Thoracic aorta (tissue), 2 donors: ENCODE measurements at regions not wholly inside any gene's neighbourhood (a gene's known extent, or its start where the extent isn't known, plus 50 kb on each side); places are given as distances from the start of the nearest gene placed in this dataset.

Experiments used
- ATAC-seq: fragments of 150-250 bp; one replicate; pipeline ENCODE4 v1.8.0; 2017; ENCODE audit warnings: low read depth; ENCODE audit not compliant: insufficient number of reproducible peaks, low FRiP score
- DNase-seq: peaks from one replicate; pipeline ENCODE4 v3.0.0-alpha.2; 2020; ENCODE audit warnings: low spot score
- H3K27ac ChIP-seq, 2 donors: fragments of 200-600 bp; sonication (generic); 1 replicate in 1 of 2; 2 replicates in 1 of 2; pipeline ENCODE4 v1.5.1; 2016; ENCODE audit warnings: mild to moderate bottlenecking in 2 of 2, moderate library complexity in 2 of 2
- H3K27me3 ChIP-seq: fragments of 200-600 bp; sonication (generic); replicated peaks from 2 replicates; pipeline ENCODE4 v1.6.0; 2016; ENCODE audit warnings: mild to moderate bottlenecking; ENCODE audit not compliant: insufficient read depth
- H3K36me3 ChIP-seq: fragments of 200-600 bp; sonication (generic); one replicate; pipeline ENCODE4 v1.5.1; 2016
- H3K4me1 ChIP-seq, 2 donors: fragments of 200-600 bp; sonication (generic); 1 replicate in 1 of 2; 2 replicates in 1 of 2; pipeline versions ENCODE4 v1.5.1 to v1.6.0; 2016; ENCODE audit warnings: low read depth in 2 of 2, mild to moderate bottlenecking in 1 of 2; ENCODE audit not compliant: control insufficient read depth in 1 of 2
- H3K4me3 ChIP-seq: fragments of 200-600 bp; sonication (generic); 2 replicates; pipeline ENCODE4 v1.5.1; 2016; ENCODE audit warnings: mild to moderate bottlenecking
- H3K9me3 ChIP-seq: fragments of 200-600 bp; sonication (generic); 2 replicates; pipeline ENCODE4 v1.5.1; 2016
- TF ChIP-seq, protein P1 (sequence below): fragments of 200-600 bp; sonication (generic); IDR thresholded peaks from one replicate; pipeline ENCODE4 v1.5.1; 2019; ENCODE audit warnings: antibody characterized with exemption

DNA sequence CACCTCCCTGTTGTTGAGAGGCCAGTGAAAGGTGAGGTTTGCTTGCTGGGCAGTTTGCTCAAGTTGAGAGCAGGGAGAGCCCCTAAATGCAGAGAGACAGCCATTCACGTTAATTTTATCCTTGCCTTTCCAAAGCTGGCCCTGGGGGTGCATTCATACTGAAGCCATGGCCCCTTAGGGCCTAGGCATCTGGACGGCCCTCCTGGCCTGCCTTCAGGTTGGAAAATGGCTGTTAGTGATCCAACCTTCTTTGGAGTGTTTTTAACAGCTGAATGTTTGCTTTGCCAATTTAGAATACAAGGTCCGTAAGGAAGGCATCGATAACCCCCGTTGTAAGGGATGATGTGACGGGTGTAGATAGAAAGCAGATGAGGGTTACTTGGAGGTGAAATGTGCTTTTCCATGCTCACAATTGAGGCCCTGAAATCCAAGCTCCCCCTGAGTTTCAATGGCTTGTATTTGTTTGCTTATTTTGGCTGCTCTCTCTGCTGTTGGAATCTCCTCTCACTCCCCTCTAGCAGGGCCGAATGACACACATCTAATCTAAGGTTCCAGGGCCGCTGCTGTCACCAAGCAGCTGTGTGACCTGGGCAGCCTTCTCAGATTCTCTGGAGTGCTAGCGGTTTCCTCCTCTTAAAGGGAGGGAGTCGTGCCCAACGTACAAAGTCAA is 171.6 kb upstream of the MKI67 start:
- Histone ChIP-seq H3K9me3 (no peaks in the 10 kb centered on the region), H3K4me3 (no peak overlapping the region), H3K27me3 (no peaks in the 10 kb centered on the region), H3K4me1 (peaks cover 0 to 7% of the 10 kb centered on the region in 2 donors), H3K27ac (no peak overlapping the region), H3K36me3 (no peaks in the 10 kb centered on the region)
- TF ChIP-seq, protein P1, sequence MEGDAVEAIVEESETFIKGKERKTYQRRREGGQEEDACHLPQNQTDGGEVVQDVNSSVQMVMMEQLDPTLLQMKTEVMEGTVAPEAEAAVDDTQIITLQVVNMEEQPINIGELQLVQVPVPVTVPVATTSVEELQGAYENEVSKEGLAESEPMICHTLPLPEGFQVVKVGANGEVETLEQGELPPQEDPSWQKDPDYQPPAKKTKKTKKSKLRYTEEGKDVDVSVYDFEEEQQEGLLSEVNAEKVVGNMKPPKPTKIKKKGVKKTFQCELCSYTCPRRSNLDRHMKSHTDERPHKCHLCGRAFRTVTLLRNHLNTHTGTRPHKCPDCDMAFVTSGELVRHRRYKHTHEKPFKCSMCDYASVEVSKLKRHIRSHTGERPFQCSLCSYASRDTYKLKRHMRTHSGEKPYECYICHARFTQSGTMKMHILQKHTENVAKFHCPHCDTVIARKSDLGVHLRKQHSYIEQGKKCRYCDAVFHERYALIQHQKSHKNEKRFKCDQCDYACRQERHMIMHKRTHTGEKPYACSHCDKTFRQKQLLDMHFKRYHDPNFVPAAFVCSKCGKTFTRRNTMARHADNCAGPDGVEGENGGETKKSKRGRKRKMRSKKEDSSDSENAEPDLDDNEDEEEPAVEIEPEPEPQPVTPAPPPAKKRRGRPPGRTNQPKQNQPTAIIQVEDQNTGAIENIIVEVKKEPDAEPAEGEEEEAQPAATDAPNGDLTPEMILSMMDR, result no peak
- ATAC-seq, result no peak
- no peak for DNase-seq

DNA sequence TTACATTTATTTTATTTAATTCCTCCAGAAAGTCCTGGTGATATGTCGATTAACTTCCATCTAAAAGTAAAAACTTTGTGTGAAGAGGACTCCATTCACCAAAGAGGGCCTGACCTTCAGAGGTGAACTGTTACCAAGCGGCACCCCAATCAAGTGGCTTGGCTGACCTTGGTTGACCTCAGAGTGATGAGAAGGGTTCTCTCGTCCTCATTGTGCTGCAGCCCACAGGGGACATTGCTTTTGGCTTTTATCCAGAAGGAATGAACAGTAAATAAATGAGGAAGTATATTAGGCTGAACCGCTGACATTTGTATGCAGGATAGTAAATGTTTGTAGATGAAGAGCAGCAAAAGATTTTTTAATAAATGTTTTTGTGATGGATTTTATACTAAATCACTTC is 172.4 kb upstream of the MKI67 start:
- TF ChIP-seq, protein P1, result no peak
- DNase-seq (no peak), ATAC-seq (no peak)
- Histone ChIP-seq H3K27me3 (no peaks in the 10 kb centered on the region), H3K4me1 (peaks cover 0 to 7% of the 10 kb centered on the region in 2 donors), H3K4me3 (no peak overlapping the region), H3K9me3 (no peaks in the 10 kb centered on the region), H3K36me3 (no peaks in the 10 kb centered on the region), H3K27ac (no peak overlapping the region)

DNA sequence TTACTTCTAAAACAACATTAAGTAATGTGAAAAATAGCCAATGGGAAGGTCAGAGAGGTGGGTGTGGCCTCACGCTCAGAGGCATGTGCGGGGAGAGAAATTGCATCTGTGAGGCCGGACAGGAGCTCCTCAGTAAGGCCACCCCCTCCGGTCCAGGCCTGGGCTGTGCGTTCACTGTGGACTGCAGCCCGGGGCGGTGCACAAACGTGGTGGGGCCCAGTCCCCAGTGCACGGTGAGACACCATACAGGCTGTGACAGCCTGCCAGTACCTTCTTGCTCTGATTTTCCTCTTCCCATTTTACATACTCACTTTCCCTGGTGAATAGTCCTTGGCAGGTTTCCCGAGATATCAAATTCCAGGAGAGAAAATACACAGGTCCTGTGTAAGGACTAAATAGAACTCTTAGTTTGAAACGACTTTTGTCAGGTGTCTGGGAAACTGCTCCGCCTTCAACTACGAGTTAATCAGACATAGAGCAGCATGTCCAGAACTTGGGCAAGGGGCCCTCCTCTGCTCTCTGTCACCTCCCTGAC is 174.1 kb upstream of the MKI67 start:
- H3K27me3 ChIP-seq, result no peaks in the 10 kb centered on the region

DNA sequence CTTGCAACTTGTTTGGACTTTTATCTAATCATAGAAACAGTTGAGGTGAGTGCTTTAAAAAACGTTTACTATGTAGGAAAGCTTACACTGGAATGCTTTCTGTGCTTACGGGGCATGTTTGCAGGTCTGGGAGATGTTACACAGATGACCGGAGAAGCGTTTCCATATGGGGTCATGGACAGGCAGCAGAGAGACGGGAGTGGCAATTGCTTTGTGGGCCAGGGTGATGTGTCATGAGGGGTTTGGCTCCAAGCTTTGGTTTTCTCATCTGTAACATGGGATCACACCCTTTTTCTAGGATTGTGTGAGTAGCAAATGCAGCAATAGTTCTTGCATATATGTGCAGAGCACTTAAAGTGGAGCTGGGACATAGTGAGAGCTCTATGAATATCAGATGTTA is 174.8 kb upstream of the MKI67 start:
- TF ChIP-seq, protein P1, result no peak

More for the DNA sequence above, 174.1 kb upstream of the MKI67 start:
- DNase-seq (no peak), ATAC-seq (no peak)
- no peak overlapping the region for H3K4me3 ChIP-seq
- no peak overlapping the region for H3K27ac ChIP-seq
- H3K36me3 ChIP-seq, result no peaks in the 10 kb centered on the region
- peaks cover 0 to 7% of the 10 kb centered on the region in 2 donors for H3K4me1 ChIP-seq
- TF ChIP-seq, protein P1, result no peak
- no peaks in the 10 kb centered on the region for H3K9me3 ChIP-seq

DNA sequence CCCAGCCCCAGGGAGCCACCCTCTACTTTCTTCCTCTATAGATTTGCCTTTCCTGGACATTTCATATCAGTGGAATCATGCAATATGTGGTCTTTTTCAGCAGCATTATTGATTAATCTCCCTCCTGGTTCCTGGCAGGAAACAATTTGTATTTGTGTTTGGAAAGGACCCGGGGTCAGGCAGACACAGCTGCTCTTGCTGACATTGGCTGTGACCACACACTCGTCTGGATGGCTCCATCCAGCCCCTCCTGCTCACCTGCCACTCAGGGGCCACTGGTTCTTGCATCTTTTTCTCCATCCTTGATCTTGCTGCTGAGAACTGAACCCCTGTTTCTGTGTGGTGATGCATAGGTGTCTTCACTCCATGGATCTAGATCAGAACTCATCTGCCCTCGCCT is 176.6 kb upstream of the MKI67 start:
- no peak overlapping the region for H3K27ac ChIP-seq
- no peaks in the 10 kb centered on the region for H3K36me3 ChIP-seq
- ATAC-seq, result no peak
- H3K4me3 ChIP-seq, result no peak overlapping the region
- TF ChIP-seq, protein P1, result no peak
- H3K27me3 ChIP-seq, result no peaks in the 10 kb centered on the region
- no peaks in the 10 kb centered on the region for H3K9me3 ChIP-seq
- no peak for DNase-seq
- H3K4me1 ChIP-seq, result peaks cover 0 to 4% of the 10 kb centered on the region in 2 donors

More for the DNA sequence above, 174.8 kb upstream of the MKI67 start:
- no peak for ATAC-seq
- no peak overlapping the region for H3K4me3 ChIP-seq
- H3K36me3 ChIP-seq, result no peaks in the 10 kb centered on the region
- H3K27ac ChIP-seq, result no peak overlapping the region
- peaks cover 0 to 7% of the 10 kb centered on the region in 2 donors for H3K4me1 ChIP-seq
- no peaks in the 10 kb centered on the region for H3K27me3 ChIP-seq
- no peak for DNase-seq
- H3K9me3 ChIP-seq, result no peaks in the 10 kb centered on the region
